HepG2 (cell line): ENCODE measurements at regions not wholly inside any gene's neighbourhood (a gene's known extent, or its start where the extent isn't known, plus 50 kb on each side); places are given as distances from the start of the nearest gene placed in this dataset.
A peak's percentile ranks its signal among the peaks of the same experiment; 100 is the strongest.

ENCODE experiments used
- ATF1 ChIP-seq: IDR thresholded peaks from 2 replicates; pipeline ENCODE4 v1.6.1; 2016; ENCODE audit warnings: mild to moderate bottlenecking, control low read depth
- CAMTA2 ChIP-seq: sonication (generic); formaldehyde crosslinking; IDR thresholded peaks from 2 replicates; pipeline ENCODE4 v1.4.0; 2020; ENCODE audit warnings: mild to moderate bottlenecking, missing genetic modification reagents, borderline replicate concordance
- FOXM1 ChIP-seq: sonication (generic); formaldehyde crosslinking; IDR thresholded peaks from 2 replicates; pipeline ENCODE4 v1.5.0; 2020; ENCODE audit warnings: missing genetic modification reagents
- FOXO4 ChIP-seq: sonication (generic); formaldehyde crosslinking; conservative IDR thresholded peaks from 2 replicates; pipeline ENCODE4 v1.8.1; 2023; ENCODE audit warnings: missing genetic modification reagents
- HNF1B ChIP-seq: sonication (generic); formaldehyde crosslinking; IDR thresholded peaks from 2 replicates; pipeline ENCODE4 v1.5.1; 2020; ENCODE audit warnings: mild to moderate bottlenecking, moderate library complexity, missing genetic modification reagents
- KLF15 ChIP-seq: sonication (generic); formaldehyde crosslinking; IDR thresholded peaks from 2 replicates; pipeline ENCODE4 v1.8.1; 2023; ENCODE audit warnings: borderline replicate concordance, mild to moderate bottlenecking, inconsistent platforms, missing genetic modification reagents, mixed read lengths
- MTERF4 ChIP-seq: sonication (generic); formaldehyde crosslinking; IDR thresholded peaks from 2 replicates; pipeline ENCODE4 v1.8.0; 2023; ENCODE audit warnings: mild to moderate bottlenecking, missing genetic modification reagents
- MTF2 ChIP-seq: sonication (generic); formaldehyde crosslinking; IDR thresholded peaks from 2 replicates; pipeline ENCODE4 v1.5.0; 2020; ENCODE audit warnings: missing genetic modification reagents, borderline replicate concordance
- NFKBIZ ChIP-seq: IDR thresholded peaks from 2 replicates; pipeline ENCODE4 v1.6.1; 2018; ENCODE audit warnings: missing genetic modification reagents, missing compliant biosample characterization
- POLR2A ChIP-seq, 2 experiments: IDR thresholded peaks; 2 replicates each; pipeline ENCODE4 v1.6.1; 2011; ENCODE audit warnings: low read depth in 2 of 2, low read length in 2 of 2, mild to moderate bottlenecking in 1 of 2, moderate library complexity in 1 of 2; ENCODE audit not compliant: insufficient read depth in 1 of 2
- SIX4 ChIP-seq: sonication (generic); formaldehyde crosslinking; IDR thresholded peaks from 2 replicates; pipeline ENCODE4 v1.4.0; 2020; ENCODE audit warnings: missing genetic modification reagents
- TBL1XR1 ChIP-seq: fragments of 150-350 bp; IDR thresholded peaks from 2 replicates; pipeline ENCODE4 v1.6.1; 2014; ENCODE audit warnings: borderline replicate concordance, low read length; ENCODE audit not compliant: partially characterized antibody
- WIZ ChIP-seq: sonication (generic); formaldehyde crosslinking; IDR thresholded peaks from 2 replicates; pipeline ENCODE4 v1.5.1; 2020; ENCODE audit warnings: mild to moderate bottlenecking, missing genetic modification reagents
- ZNF18 ChIP-seq: sonication (generic); formaldehyde crosslinking; IDR thresholded peaks from 2 replicates; pipeline ENCODE4 v1.8.0; 2022; ENCODE audit warnings: mild to moderate bottlenecking, missing genetic modification reagents; ENCODE audit not compliant: insufficient replicate concordance
- ZNF24 ChIP-seq: fragments of 450-650 bp; IDR thresholded peaks from 2 replicates; pipeline ENCODE4 v1.6.1; 2017; ENCODE audit warnings: antibody characterized with exemption, mild to moderate bottlenecking
- ZNF253 ChIP-seq: sonication (generic); formaldehyde crosslinking; IDR thresholded peaks from 2 replicates; pipeline ENCODE4 v1.8.0; 2022; ENCODE audit warnings: mild to moderate bottlenecking, missing genetic modification reagents, borderline replicate concordance
- ZNF275 ChIP-seq: sonication (generic); formaldehyde crosslinking; IDR thresholded peaks from 2 replicates; pipeline ENCODE4 v1.8.0; 2022; ENCODE audit warnings: missing genetic modification reagents, mild to moderate bottlenecking, inconsistent platforms, borderline replicate concordance
- ZNF335 ChIP-seq: sonication (generic); formaldehyde crosslinking; IDR thresholded peaks from 2 replicates; pipeline ENCODE4 v1.4.0; 2020; ENCODE audit warnings: missing genetic modification reagents
- ZNF34 ChIP-seq: sonication (generic); formaldehyde crosslinking; IDR thresholded peaks from 2 replicates; pipeline ENCODE4 v1.4.0; 2020; ENCODE audit warnings: mild to moderate bottlenecking, missing genetic modification reagents, borderline replicate concordance
- ZNF468 ChIP-seq: sonication (generic); formaldehyde crosslinking; IDR thresholded peaks from 2 replicates; pipeline ENCODE4 v1.8.0; 2022; ENCODE audit warnings: mild to moderate bottlenecking, moderate library complexity, missing genetic modification reagents
- ZNF740 ChIP-seq: sonication (generic); formaldehyde crosslinking; IDR thresholded peaks from 2 replicates; pipeline ENCODE4 v1.4.0; 2020; ENCODE audit warnings: missing genetic modification reagents
- ZNF883 ChIP-seq: sonication (generic); formaldehyde crosslinking; IDR thresholded peaks from 2 replicates; pipeline ENCODE4 v1.5.1; 2020; ENCODE audit warnings: mild to moderate bottlenecking, missing genetic modification reagents; ENCODE audit errors: not compliant biosample characterization

GRCh38 chr9:129458663-129459546, 162.0 kb downstream of the C9orf50 start (continued):
- TF ChIP-seq CAMTA2 (CRISPR knock-in tag): 0 out of 2 replicates have a peak, but pooled peaks have one; percentile 13
- no peak for TF ChIP-seq ATF1 (CRISPR knock-in tag)
- no peak for TF ChIP-seq TBL1XR1
- 0 out of 2 replicates have a peak, but pooled peaks have one; percentile 46 for TF ChIP-seq ZNF275 (CRISPR knock-in tag)
- no peak for TF ChIP-seq SIX4 (CRISPR knock-in tag)
- no peak for TF ChIP-seq FOXM1 (CRISPR knock-in tag)
- TF ChIP-seq HNF1B (CRISPR knock-in tag): peak; percentile 39; the same call in 1 of the 2 replicates
- TF ChIP-seq NFKBIZ: no peak
- peak; percentile 42 for TF ChIP-seq ZNF18 (CRISPR knock-in tag)
- no peak for TF ChIP-seq ZNF468 (CRISPR knock-in tag)
- TF ChIP-seq ZNF883 (CRISPR knock-in tag): no peak
- TF ChIP-seq ZNF24: no peak
- peak; percentile 45; the same call in 1 of the 2 replicates for TF ChIP-seq ZNF740 (CRISPR knock-in tag)
- no peak for TF ChIP-seq WIZ
- TF ChIP-seq FOXO4 (CRISPR knock-in tag): no peak
- TF ChIP-seq MTERF4 (CRISPR knock-in tag): no peak
- TF ChIP-seq POLR2A (IDR thresholded peaks at IDR 0.05; ENCODE audit: insufficient read depth in 1 of 2, low read depth in 2 of 2, low read length in 2 of 2): 0 out of 4 replicates have a peak, but pooled peaks of 1 of the 2 experiments have one; percentile 23
- TF ChIP-seq KLF15 (CRISPR knock-in tag): no peak
- TF ChIP-seq ZNF253 (CRISPR knock-in tag): no peak
- 0 out of 2 replicates have a peak, but pooled peaks have one; percentile 51 for TF ChIP-seq ZNF34 (CRISPR knock-in tag)
- 0 out of 2 replicates have a peak, but pooled peaks have one; percentile 55 for TF ChIP-seq MTF2 (CRISPR knock-in tag)
- TF ChIP-seq ZNF335 (CRISPR knock-in tag): 0 out of 2 replicates have a peak, but pooled peaks have one; percentile 24
